ENCODE measurements at regions not wholly inside any gene's neighbourhood (a gene's known extent, or its start where the extent isn't known, plus 50 kb on each side); places are given as distances from the start of the nearest gene placed in this dataset.
"Not testable (repeated sequence)": the region's sequence is repeated elsewhere in the genome, so short reads cannot be mapped to it uniquely, and the experiment has no call there.

GRCh38 chr9:63813391-63814021, 1471.5 kb downstream of the FOXD4L5 start:
- not testable (repeated sequence) for H3K4me3 ChIP-seq (ENCODE audit: low read depth, low read length); DNase-seq (ENCODE audit: low read depth)

GRCh38 chr9:63812822-63813221, 1472.2 kb downstream of the FOXD4L5 start:
- not testable (repeated sequence) for DNase-seq (ENCODE audit: low read depth); H3K4me3 ChIP-seq (ENCODE audit: low read depth, low read length)

- H3K4me3 ChIP-seq (ENCODE audit: low read depth, low read length); DNase-seq (ENCODE audit: low read depth): not testable (repeated sequence)
Measured at GRCh38 chr9:63804205-63804604, 1480.8 kb downstream of the FOXD4L5 start.

GRCh38 chr9:63794081-63794685, 1490.8 kb downstream of the FOXD4L5 start:
- DNase-seq (ENCODE audit: low read depth) = not testable (repeated sequence)

GRCh38 chr9:63787454-63787853, 1497.6 kb downstream of the FOXD4L5 start:
- H3K4me3 ChIP-seq (ENCODE audit: low read depth, low read length); DNase-seq (ENCODE audit: low read depth): not testable (repeated sequence)

More at GRCh38 chr9:63794081-63794685, 1490.8 kb downstream of the FOXD4L5 start:
- not testable (repeated sequence) for H3K4me3 ChIP-seq (ENCODE audit: low read depth, low read length)

GRCh38 chr9:63785059-63785458, 1500.0 kb downstream of the FOXD4L5 start:
- not testable (repeated sequence) for DNase-seq (ENCODE audit: low read depth); H3K4me3 ChIP-seq (ENCODE audit: low read depth, low read length)

GRCh38 chr9:63784421-63784820, 1500.6 kb downstream of the FOXD4L5 start:
- DNase-seq (ENCODE audit: low read depth); H3K4me3 ChIP-seq (ENCODE audit: low read depth, low read length): not testable (repeated sequence)

GRCh38 chr9:63781817-63782439, 1503.1 kb downstream of the FOXD4L5 start:
- not testable (repeated sequence) for H3K4me3 ChIP-seq (ENCODE audit: low read depth, low read length)

GRCh38 chr9:63781390-63781789, 1503.6 kb downstream of the FOXD4L5 start:
- H3K4me3 ChIP-seq (ENCODE audit: low read depth, low read length); DNase-seq (ENCODE audit: low read depth): not testable (repeated sequence)

More at GRCh38 chr9:63781817-63782439, 1503.1 kb downstream of the FOXD4L5 start:
- not testable (repeated sequence) for DNase-seq (ENCODE audit: low read depth)

GRCh38 chr9:63776220-63776619, 1508.8 kb downstream of the FOXD4L5 start:
- not testable (repeated sequence) for DNase-seq (ENCODE audit: low read depth); H3K4me3 ChIP-seq (ENCODE audit: low read depth, low read length)

GRCh38 chr9:63775092-63775426, 1510.0 kb downstream of the FOXD4L5 start:
- H3K4me3 ChIP-seq (ENCODE audit: low read depth, low read length); DNase-seq (ENCODE audit: low read depth): not testable (repeated sequence)

GRCh38 chr9:63774369-63775091, 1510.5 kb downstream of the FOXD4L5 start:
- not testable (repeated sequence) for DNase-seq (ENCODE audit: low read depth); H3K4me3 ChIP-seq (ENCODE audit: low read depth, low read length)

- not testable (repeated sequence) for H3K4me3 ChIP-seq (ENCODE audit: low read depth, low read length); DNase-seq (ENCODE audit: low read depth)
Measured at GRCh38 chr9:63762230-63762629, 1522.8 kb downstream of the FOXD4L5 start.

- not testable (repeated sequence) for DNase-seq (ENCODE audit: low read depth); H3K4me3 ChIP-seq (ENCODE audit: low read depth, low read length)
Measured at GRCh38 chr9:63729021-63729420, 1556.0 kb downstream of the FOXD4L5 start.

GRCh38 chr9:63728287-63728686, 1556.7 kb downstream of the FOXD4L5 start:
- no peak overlapping the region for H3K4me3 ChIP-seq (ENCODE audit: low read depth, low read length)
- DNase-seq (ENCODE audit: low read depth) = no peak

- not testable (repeated sequence) for H3K4me3 ChIP-seq (ENCODE audit: low read depth, low read length); DNase-seq (ENCODE audit: low read depth)
Measured at GRCh38 chr9:63708285-63708684, 1576.7 kb downstream of the FOXD4L5 start.

GRCh38 chr9:63704456-63704855, 1580.6 kb downstream of the FOXD4L5 start:
- DNase-seq (ENCODE audit: low read depth) = not testable (repeated sequence)

GRCh38 chr9:63703670-63704069, 1581.3 kb downstream of the FOXD4L5 start:
- not testable (repeated sequence) for DNase-seq (ENCODE audit: low read depth)

More at GRCh38 chr9:63704456-63704855, 1580.6 kb downstream of the FOXD4L5 start:
- not testable (repeated sequence) for H3K4me3 ChIP-seq (ENCODE audit: low read depth, low read length)

GRCh38 chr9:63703138-63703665, 1581.8 kb downstream of the FOXD4L5 start:
- H3K4me3 ChIP-seq (ENCODE audit: low read depth, low read length) = not testable (repeated sequence)

More at GRCh38 chr9:63703670-63704069, 1581.3 kb downstream of the FOXD4L5 start:
- H3K4me3 ChIP-seq (ENCODE audit: low read depth, low read length) = not testable (repeated sequence)

More at GRCh38 chr9:63703138-63703665, 1581.8 kb downstream of the FOXD4L5 start:
- not testable (repeated sequence) for DNase-seq (ENCODE audit: low read depth)
